ENCODE measurements at regions not wholly inside any gene's neighbourhood (a gene's known extent, or its start where the extent isn't known, plus 50 kb on each side); places are given as distances from the start of the nearest gene placed in this dataset.

- no peaks in the 10 kb centered on the region for H3K27me3 ChIP-seq
- intact Hi-C loops (cut with DNase I) = no loop called here
- H3K4me1 ChIP-seq = no peaks in the 10 kb centered on the region
- FAIRE-seq (no peak), ATAC-seq (peak in 3 of 4 donors; percentile 39 to 88 (median 81)), DNase-seq (peak in 1 of 6 donors; percentile 44)
- 18% methylated on average over 6 of the region's 6 CpGs for WGBS, 2 donors
- H3K9me3 ChIP-seq = no peaks in the 10 kb centered on the region
- no peaks in the 10 kb centered on the region for H3K36me3 ChIP-seq
- no peak for TF ChIP-seq CTCF (IDR thresholded peaks at IDR 0.05)
- no peak overlapping the region for H3K4me3 ChIP-seq
- H3K27ac ChIP-seq = peak overlapping the region in 2 of 4 donors; percentile 33 to 40
These were observed 63.6 kb downstream of the SPINK2 start for GRCh38 chr4:56757821-56758411.

- no peak for TF ChIP-seq CTCF (IDR thresholded peaks at IDR 0.05)
- no peak for FAIRE-seq
- H3K4me1 ChIP-seq = no peaks in the 10 kb centered on the region
- intact Hi-C loops (cut with DNase I) = no loop called here
- no peak for DNase-seq
- no peaks in the 10 kb centered on the region for H3K9me3 ChIP-seq
- no peaks in the 10 kb centered on the region for H3K27me3 ChIP-seq
- peak overlapping the region in 1 of 4 donors; percentile 40 for H3K27ac ChIP-seq
- H3K36me3 ChIP-seq = no peaks in the 10 kb centered on the region
- ATAC-seq = peak in 1 of 4 donors; percentile 41
- H3K4me3 ChIP-seq = no peak overlapping the region
- WGBS, 2 donors = 69 to 76% methylated on average over 5 of the region's 5 CpGs
These were observed 64.2 kb downstream of the SPINK2 start for GRCh38 chr4:56757261-56757746.

- Histone ChIP-seq H3K27me3 (no peaks in the 10 kb centered on the region), H3K27ac (no peak overlapping the region), H3K4me1 (no peaks in the 10 kb centered on the region), H3K4me3 (no peak overlapping the region), H3K36me3 (no peaks in the 10 kb centered on the region), H3K9me3 (no peaks in the 10 kb centered on the region)
- intact Hi-C loops (cut with DNase I) = no loop called here
- TF ChIP-seq CTCF (IDR thresholded peaks at IDR 0.05) = no peak
- DNase-seq = no peak
- ATAC-seq = no peak
- WGBS, 2 donors = 46 to 47% methylated on average over 4 of the region's 4 CpGs
- no peak for FAIRE-seq
These were observed 65.6 kb downstream of the SPINK2 start for GRCh38 chr4:56755901-56756300.

GRCh38 chr4:56752985-56753384 is 68.5 kb downstream of the SPINK2 start:
- Histone ChIP-seq H3K4me3 (no peak overlapping the region), H3K9me3 (no peaks in the 10 kb centered on the region), H3K36me3 (no peaks in the 10 kb centered on the region), H3K4me1 (no peaks in the 10 kb centered on the region), H3K27me3 (no peaks in the 10 kb centered on the region), H3K27ac (no peak overlapping the region)
- WGBS, 2 donors = 30 to 34% methylated on average over 2 of the region's 2 CpGs
- TF ChIP-seq CTCF (IDR thresholded peaks at IDR 0.05) = no peak
- no peak for FAIRE-seq
- ATAC-seq = no peak
- intact Hi-C loops (cut with DNase I) = no loop called here
- DNase-seq = no peak

GRCh38 chr4:56750231-56750630 is 69.1 kb upstream of the HOPX start:
- DNase-seq (no peak), ATAC-seq (no peak), FAIRE-seq (no peak)
- TF ChIP-seq CTCF (IDR thresholded peaks at IDR 0.05) = no peak
- Histone ChIP-seq H3K4me1 (no peaks in the 10 kb centered on the region), H3K4me3 (no peak overlapping the region), H3K27me3 (no peaks in the 10 kb centered on the region), H3K27ac (no peak overlapping the region), H3K9me3 (no peaks in the 10 kb centered on the region), H3K36me3 (no peaks in the 10 kb centered on the region)
- intact Hi-C loops (cut with DNase I) = no loop called here
